ENCODE measurements at regions not wholly inside any gene's neighbourhood (a gene's known extent, or its start where the extent isn't known, plus 50 kb on each side); places are given as distances from the start of the nearest gene placed in this dataset.

DNA sequence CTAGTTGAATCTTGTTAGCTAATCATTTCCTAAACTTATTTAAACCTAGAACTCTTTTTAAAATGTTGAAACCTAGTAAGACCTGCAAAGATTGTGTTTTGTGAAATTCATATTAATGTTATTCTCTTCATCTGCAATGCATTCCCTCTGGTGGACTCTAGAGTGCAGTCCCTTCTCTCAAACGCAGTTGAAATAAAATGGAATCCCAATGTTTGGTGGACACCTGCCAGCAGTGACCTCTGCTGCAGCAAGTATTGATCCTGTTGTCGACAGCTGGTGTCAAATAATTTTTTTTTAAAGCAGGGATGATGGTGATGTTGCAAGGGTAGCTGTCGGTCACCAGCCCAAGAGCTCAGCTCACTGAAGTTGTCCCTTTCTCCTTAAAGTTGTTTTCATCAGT is 492.0 kb downstream of the ZIC3 start:
- H3K27ac ChIP-seq (ENCODE audit: low read depth, low read length), result no peak overlapping the region
- no peaks in the 10 kb centered on the region for H3K79me2 ChIP-seq (ENCODE audit: insufficient read depth, low read length)
- RAD21 ChIA-PET (ENCODE audit: low non-redundant PET in 1 of 2, low total read pairs in 2 of 2, uncharacterized antibody in 2 of 2, unreplicated experiment in 2 of 2), result no interaction called here
- intact Hi-C loops (cut with micrococcal nuclease), result no loop called here
- no peaks in the 10 kb centered on the region for H3K9me3 ChIP-seq (ENCODE audit: control insufficient read depth in 1 of 2, insufficient read depth in 1 of 2, low read depth in 1 of 2, low read length in 2 of 2)
- no peak overlapping the region for H3K4me3 ChIP-seq (replicated peaks in 1 of 2; ENCODE audit: low read depth in 1 of 2, low read length in 2 of 2)
- no peaks in the 10 kb centered on the region for H3K9me2 ChIP-seq (ENCODE audit: insufficient read depth)
- H3K4me2 ChIP-seq (ENCODE audit: low read length), result no peak overlapping the region
- CTCF ChIA-PET, result no interaction called here
- H3K27me3 ChIP-seq (ENCODE audit: insufficient read depth, low read length), result no peaks in the 10 kb centered on the region
- DNase-seq (ENCODE audit: low read depth, low spot score) (no peak), ATAC-seq (no peak)
- no peaks in the 10 kb centered on the region for H3K4me1 ChIP-seq (ENCODE audit: control insufficient read depth in 1 of 2, insufficient read depth in 2 of 2, low read length in 2 of 2)
- no TSS peak for BruUV-seq (replicated peaks)
- no peaks in the 10 kb centered on the region for H3K36me3 ChIP-seq (ENCODE audit: control insufficient read depth in 1 of 2, insufficient read depth in 2 of 2, low read length in 2 of 2)
- no peaks in the 10 kb centered on the region for H4K20me1 ChIP-seq (ENCODE audit: insufficient read depth)
- TF ChIP-seq SIN3A (IDR thresholded peaks at IDR 0.05; ENCODE audit: low read depth), result no peak
- TF ChIP-seq ZBTB33 (IDR thresholded peaks at IDR 0.05; ENCODE audit: extremely low read depth, insufficient replicate concordance, low read length), result no peak
- TF ChIP-seq ZFX (IDR thresholded peaks at IDR 0.05), result no peak
- TF ChIP-seq SP1 (IDR thresholded peaks at IDR 0.05; ENCODE audit: low read depth), result no peak
- no peak for TF ChIP-seq FOSL1 (IDR thresholded peaks at IDR 0.05; ENCODE audit: low read depth)
- no peak for TF ChIP-seq CTCF (IDR thresholded peaks at IDR 0.05 in 2 of 3, conservative IDR thresholded peaks at IDR 0.05 in 1 of 3; ENCODE audit: borderline replicate concordance in 1 of 3, insufficient read depth in 1 of 3, low read depth in 2 of 3, low read length in 2 of 3)
- no peak for TF ChIP-seq POLR2A (IDR thresholded peaks at IDR 0.05; ENCODE audit: borderline replicate concordance, extremely low read depth, insufficient read depth, insufficient read length)
- TF ChIP-seq EZH2 (IDR thresholded peaks at IDR 0.05), result no peak
- TF ChIP-seq RAD21 (IDR thresholded peaks at IDR 0.05; ENCODE audit: low read depth), result no peak
- TF ChIP-seq MAX (IDR thresholded peaks at IDR 0.05), result no peak
- no peak for TF ChIP-seq POLR2AphosphoS5 (IDR thresholded peaks at IDR 0.05; ENCODE audit: low read depth, low read length)
- no peak for TF ChIP-seq CEBPB (IDR thresholded peaks at IDR 0.05; ENCODE audit: low read depth)
- TF ChIP-seq ATF3 (IDR thresholded peaks at IDR 0.05), result no peak
- no peak for TF ChIP-seq EZH2phosphoT487 (IDR thresholded peaks at IDR 0.05; ENCODE audit: borderline replicate concordance)
- TF ChIP-seq ELF1 (IDR thresholded peaks at IDR 0.05; ENCODE audit: borderline replicate concordance, low read depth), result no peak
- TF ChIP-seq YY1 (IDR thresholded peaks at IDR 0.05; ENCODE audit: extremely low read depth, insufficient replicate concordance, low read depth, low read length), result no peak
- no peak for TF ChIP-seq JUND (IDR thresholded peaks at IDR 0.05)
- TF ChIP-seq TCF7L2 (IDR thresholded peaks at IDR 0.05; ENCODE audit: borderline replicate concordance, extremely low read depth, insufficient read depth, insufficient read length), result no peak
- TF ChIP-seq CBX3 (IDR thresholded peaks at IDR 0.05; ENCODE audit: low read depth), result no peak
- TF ChIP-seq SRF (IDR thresholded peaks at IDR 0.05; ENCODE audit: low read depth), result no peak
- POLR2A ChIA-PET, result no interaction called here
- no peak overlapping the region for H2AFZ ChIP-seq (ENCODE audit: low read depth, low read length, poor library complexity, severe bottlenecking)
- H3K9ac ChIP-seq (ENCODE audit: low read length), result no peak overlapping the region
